GM19240 (cell line): ENCODE measurements at regions not wholly inside any gene's neighbourhood (a gene's known extent, or its start where the extent isn't known, plus 50 kb on each side); places are given as distances from the start of the nearest gene placed in this dataset.

ENCODE experiments used
- DNase-seq: peaks from one replicate; pipeline ENCODE4 v3.0.0; 2011; ENCODE audit warnings: low spot score; ENCODE audit not compliant: insufficient read length

DNA sequence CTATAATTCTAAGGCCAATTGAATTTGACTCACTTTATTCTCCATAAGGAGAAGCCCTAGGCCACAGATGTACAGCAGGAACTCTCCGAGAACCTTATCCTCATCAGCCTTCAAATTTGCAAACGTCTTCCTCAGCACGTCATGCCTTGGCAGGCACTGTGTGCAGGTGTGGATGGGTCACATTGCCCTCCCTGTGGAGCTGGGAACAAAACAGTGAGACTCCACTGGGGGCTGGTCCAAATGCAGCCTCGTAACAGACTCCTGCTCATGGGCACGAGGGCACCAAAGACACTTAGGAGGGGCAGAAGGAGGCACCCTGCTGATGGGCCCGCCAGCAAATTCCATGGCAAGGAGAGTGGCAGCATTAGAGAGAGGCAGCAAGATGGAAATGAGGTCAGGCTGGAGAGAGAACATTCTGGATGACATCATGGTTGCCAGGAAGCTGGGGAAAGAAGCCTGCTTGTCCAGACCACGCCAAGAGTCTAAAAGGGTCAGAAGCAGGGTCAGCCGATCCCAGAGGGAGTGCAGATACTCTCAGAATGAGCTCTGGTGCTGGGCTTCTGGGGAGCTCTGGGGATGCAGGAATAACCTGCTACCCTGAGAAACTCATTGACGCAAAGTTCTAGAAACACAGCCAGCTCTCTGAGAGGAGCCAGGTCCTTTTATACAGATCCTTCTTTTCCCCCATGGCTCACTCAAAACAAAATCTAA lies 242.2 kb downstream of the B3GLCT start:
- no peak for DNase-seq

DNA sequence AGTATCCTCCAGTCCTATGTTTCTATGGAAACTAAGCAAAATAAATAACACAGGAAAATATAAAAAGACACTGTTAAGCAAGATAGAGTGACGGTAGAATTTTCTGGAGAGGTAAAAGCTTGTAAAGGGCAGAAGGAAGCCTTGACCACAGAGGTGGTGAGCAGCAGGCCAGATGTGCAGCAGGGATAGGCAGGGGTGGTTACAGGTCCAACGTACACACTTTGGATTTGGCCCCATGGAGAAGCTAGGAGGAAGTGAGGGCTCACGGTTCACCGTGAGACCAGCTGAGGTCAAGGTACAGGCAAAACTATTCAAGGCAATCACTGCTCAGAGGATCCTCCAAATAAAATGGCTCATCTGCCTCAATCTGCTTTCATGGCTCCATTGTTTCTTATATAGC lies 242.8 kb downstream of the B3GLCT start:
- no peak for DNase-seq

DNA sequence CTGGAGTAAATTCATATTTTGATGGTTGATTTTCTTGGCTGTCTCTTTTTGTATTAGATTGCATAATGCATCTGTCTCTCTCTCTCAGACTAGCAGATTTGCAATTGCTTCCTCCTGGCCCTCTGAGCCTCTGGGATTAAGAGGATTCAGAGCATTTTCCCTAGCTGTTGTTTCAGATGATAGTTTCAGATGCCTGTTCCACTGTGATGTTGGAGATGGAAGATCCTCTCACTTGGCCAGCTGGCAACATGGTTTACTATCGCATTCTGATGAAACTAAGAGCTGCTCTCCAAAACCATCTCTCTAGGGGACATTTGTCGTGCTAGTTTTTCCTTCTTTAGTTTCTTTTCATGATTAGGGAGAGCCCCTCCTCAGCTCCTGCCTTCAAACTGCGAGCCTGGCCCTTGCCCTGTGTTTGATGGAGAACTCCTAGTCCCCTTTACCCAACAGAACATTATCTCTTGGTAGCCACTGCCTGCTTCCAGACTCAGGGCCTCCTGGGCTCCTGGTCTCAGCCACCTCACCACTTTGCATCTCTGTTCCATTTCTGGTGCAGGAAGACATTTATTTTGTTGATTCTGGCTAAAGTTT lies 244.6 kb downstream of the B3GLCT start:
- DNase-seq, result no peak

DNA sequence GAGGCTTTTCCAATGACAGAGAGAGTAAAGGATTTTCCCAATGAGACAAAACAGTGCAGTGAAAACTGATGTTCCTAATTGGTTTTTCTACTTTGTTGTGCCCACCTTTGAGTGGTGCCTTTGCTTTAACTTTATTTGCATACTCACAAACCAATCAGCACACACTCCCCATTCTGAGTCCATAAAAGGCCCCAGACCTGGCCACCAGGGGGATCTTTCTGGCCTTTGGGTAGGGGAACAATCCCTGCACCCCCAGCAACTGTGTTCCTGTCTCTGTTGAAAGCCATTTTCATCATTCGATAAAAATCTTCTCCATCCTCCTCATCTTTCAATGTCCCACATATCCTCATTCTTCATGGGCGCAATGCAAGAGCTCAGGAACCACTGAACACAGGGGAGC lies 252.8 kb downstream of the B3GLCT start:
- no peak for DNase-seq

DNA sequence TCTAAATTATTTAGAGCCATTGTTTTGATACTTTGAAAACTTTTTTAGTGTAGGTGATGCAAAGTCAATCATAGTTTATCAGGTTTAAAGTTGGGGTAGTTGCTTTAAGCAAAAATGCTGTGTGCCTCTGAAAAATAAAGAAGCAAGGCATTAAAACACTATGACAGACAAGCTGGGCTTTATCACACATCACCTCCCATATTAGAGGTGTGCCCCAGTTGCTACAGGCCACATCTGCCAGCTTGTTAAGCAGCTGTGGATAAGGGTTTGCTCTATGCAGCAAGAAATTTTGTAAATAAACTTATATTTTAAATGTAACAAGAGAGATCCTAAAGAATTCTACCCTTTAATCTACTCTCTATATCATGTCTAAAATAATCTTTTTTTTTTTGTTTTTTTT lies 255.8 kb downstream of the B3GLCT start:
- DNase-seq, result no peak

DNA sequence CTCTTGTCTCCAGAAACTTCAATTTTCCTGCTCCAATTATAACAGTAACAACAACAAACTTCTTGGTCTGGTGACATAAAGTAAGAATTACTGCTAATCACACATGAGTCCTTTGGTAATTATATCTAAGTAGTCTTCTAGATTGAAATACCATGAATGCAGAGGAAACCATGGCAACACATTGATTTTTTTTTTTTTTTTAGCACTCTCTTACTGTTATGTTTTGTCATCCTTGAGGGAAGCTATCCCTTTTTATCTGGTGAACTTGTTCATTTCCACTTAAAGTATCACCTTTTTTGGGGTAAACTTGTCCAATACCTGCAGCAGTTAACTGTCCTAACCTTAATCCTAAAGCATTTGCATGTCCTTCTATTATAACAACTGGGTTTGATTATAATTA lies 256.3 kb downstream of the B3GLCT start:
- DNase-seq, result no peak

DNA sequence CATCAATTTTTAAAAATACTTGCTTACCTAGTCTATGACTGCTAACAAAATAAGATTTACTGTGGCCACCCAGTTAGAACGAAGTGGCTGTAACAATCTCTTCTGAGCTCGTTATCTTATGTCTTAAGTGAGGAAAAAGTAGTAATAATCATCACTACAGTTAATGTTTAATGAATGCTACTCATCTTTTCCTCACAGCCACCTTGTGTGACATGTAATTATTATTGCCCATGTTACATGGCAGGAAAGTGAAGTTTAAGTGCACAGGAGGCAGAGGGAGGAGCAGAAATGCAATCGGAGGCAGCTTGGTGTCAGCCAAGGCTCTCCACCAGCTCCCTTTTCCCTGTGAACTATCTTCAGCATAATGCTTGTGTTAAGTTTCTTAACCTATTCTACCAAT lies 260.3 kb downstream of the B3GLCT start:
- no peak for DNase-seq

DNA sequence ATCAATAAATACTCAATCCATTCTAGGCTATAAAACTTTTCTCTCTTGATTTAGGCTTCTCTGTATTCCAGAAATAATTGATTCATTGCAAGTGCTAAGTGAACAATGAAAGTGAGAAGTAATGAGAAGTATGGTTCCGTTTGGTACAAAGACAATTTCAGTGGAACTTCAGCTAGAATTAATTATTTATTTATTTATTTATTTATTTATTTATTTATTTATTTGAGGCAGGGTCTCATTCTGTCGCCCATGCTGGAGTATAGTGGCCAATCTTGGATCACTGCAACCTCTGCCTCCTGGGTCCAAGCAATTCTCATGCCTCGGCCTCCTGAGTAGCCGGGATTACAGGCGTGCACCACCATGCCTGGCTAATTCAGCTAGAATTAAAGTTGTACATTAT lies 262.1 kb downstream of the B3GLCT start:
- DNase-seq, result no peak

DNA sequence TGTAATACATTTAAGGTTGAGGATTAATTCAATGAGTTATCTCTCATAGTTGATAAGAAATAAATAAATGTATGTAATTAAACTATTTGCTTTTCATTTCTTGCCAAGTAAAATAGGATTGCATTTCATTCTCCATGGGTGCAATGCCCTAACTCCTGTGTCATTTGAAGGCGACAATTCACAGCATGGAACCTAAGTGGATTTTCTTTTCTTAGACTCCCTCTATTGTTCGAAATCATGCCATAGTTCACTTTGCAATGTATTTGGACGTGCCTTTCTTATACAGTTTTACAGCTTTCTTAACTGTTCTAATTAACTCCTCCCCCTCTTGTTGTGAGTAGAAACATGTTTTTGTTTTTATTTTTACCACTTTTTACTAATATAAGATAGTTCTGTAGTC lies 263.0 kb downstream of the B3GLCT start:
- DNase-seq, result no peak

DNA sequence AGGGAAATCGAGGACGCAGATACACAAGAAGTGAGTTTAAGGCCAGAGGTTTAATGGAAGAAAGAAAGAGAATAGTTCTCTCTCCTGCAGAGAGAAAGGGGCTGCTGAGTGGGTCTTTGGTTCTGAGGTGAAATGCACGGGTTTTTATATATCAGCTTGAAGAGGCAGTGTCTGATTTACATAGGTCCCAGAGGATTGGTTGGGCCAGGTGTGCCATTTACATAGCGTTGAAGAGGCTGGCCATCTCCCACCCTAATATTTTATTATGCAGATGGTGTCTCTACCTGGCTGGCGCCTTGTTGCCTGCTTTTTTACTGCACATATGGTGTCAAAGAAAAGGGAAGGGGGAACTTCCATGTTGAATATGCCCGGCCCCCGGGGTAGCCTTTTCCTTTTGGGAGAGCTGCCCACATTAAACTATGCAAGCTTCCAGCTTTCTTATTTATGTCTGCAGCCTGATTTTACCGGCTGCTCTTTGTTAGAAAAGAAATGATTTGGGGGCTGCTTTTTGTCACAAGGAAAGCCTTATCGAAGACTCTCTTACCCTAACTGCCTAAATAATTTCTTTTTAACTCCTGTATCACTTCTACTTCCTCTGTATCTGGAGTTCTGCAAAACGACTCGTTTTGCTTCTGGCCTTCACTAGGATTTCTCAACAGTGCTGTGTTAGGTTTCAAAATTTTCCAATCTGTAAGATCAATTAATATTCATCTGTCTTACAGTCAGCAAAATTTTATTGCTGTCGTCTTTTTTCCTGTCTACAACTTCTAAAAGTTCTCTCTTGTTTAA lies 268.5 kb downstream of the B3GLCT start:
- no peak for DNase-seq

DNA sequence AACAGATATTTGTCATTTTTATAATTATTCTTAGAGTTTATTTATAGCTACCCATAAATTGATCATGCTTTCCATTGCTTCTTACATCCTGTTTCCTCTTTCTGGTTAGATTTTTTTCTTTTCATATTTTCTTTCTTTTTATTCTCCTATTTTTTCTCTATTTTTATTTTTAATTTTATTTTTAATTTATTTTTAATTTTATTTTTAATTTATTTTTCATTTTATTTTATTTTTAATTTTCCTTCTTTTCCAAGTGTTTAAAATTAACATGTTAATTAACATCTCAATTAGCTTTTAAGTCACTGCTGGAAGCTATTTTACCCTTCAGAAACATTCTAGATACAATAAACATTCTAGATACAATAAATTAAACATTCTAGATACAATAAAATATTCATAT lies 269.6 kb downstream of the B3GLCT start:
- DNase-seq, result no peak

DNA sequence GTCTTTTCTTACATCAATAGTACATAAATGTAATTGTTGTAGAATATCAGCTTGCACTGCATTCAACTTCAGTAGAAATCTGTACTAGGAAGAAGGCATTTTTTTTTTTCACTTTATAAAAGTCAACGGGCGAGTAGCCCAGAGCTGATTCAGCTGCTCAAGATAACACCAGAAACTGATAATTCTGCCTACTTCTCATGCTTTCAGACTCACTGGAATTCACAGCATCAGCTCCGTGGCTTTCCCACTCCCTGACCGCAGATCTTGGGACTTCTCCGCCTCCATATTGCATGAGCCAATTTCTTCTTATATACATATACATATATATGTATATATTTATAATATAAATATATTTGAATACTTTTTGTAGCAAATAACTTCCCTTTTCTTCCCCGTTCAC lies 263.1 kb upstream of the RXFP2 start:
- DNase-seq, result no peak

DNA sequence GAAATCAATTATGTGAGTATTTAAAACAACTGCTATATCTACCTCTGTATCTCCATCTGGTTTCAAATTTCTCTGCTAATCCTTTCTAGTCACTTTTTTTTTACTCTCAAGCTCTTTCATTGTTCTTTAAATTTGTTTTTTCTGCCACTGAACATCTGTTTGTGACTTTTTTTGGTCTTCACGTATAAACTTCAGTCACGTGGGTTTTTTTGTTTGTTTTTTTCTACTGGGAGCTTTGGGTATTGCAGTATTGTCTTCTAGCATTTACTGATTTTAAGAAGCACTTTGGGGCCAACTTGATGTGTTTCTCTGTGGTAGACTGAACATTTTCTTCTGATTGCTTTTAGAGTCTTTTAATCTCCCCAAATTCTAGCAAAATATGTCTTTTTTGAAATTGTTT lies 262.6 kb upstream of the RXFP2 start:
- no peak for DNase-seq

DNA sequence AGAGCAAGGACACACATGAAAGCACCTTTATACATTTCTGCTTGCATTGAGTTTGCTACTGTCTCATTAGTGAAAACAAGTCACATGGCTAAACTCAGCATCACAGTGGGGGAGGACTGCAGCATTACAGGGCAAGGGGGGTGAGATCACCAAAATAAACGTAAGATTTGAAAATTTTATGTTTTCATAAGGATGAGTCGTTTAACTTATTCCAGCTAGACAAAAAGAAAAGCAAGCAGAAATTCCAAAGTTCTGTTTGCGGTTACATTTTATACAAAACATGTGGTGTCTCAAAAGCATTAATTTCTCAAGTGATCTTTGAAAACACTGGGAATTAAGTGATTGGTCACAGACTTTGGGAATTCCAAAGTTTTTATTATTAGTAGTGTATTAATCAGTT lies 261.4 kb upstream of the RXFP2 start:
- no peak for DNase-seq

DNA sequence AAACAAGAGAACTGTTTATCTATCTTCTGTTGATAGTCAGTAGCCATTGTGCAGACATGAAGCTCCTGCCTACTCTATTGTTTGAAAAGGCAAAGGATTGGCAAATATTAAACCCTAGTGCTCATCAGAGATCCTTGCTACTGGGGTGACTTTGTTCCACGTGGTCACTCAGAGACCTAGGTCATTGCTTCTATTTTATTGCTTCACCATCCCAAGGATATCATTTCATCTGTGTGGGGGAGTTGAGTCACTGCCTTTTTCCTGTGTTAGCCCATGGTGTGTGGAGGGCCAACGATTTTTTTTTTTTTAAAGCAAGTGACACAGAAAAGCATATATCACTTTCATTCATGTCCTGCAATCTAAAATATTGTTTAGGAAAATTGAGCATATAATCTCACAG lies 254.1 kb upstream of the RXFP2 start:
- no peak for DNase-seq

DNA sequence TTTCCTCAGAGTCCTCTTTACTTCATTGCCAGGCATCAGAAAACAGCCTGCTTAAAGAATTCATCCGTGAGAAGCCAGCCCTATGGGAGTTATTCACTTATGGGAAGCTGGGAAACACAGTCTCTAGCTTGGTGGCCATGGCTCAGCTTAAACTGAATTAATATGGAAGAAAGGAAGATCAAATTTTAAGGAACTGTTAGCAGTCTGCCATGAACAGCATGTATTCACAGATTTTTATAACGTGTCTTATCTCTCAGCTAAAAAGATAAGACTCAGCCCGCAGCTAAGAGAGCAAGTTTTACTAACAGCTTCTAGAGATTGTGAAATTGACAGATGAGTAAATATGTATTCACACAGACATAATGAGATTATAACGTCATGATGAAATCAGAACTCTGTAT lies 253.7 kb upstream of the RXFP2 start:
- no peak for DNase-seq

DNA sequence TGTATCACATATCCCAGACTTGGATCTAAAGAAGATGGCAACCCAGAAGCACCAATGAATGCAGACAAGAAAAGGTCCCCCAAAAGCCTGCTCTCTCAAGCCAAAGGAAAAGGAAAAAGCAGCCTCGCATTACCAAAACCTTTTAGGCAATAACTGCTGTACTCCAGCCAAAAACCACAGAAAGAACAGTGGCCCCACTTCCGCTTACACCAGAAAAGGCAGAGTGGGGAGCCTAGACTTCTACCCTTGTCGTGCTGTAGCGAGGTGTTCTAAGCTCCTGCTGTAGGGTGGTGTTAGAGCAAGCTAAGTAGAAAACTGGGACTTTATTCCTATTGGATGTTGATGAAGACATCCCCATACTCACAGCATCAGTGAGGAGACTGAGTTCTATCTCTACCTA lies 244.0 kb upstream of the RXFP2 start:
- no peak for DNase-seq

DNA sequence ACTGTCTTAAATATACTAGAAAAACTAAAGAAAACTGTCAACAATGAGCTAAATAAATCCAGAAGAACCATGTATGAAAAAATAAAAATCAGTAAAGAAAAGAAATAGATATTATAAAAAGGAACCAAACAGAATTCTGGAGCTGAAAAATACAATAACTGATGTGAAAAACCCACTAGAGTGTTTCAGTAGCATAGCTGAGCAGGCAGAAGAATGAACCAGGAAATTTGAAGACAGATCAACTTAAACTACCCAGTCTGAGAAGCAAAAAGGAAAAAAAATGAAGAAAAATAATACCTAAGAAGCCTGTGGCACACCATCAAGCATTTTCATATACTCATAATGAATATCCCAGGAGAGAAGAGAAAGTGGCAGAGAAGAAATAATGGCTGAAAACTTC lies 240.1 kb upstream of the RXFP2 start:
- DNase-seq, result no peak

DNA sequence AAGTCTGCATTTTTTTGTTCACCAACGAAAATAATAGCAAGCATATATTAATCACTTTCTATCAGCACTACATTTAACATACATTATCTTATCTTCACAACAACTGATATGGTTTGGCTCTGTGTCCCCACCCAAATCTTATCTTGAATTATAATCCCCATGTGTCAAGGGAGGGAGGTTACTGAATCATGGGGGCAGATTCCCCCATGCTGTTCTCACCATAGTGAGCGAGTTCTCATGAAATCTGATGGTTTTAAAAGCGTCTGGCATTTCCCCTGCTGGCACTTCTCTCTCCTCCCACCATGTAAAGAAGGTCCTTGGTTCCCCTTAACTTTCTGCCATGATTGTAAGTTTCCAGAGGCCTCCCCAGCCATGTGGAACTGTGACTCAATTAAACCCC lies 235.7 kb upstream of the RXFP2 start:
- DNase-seq, result no peak

DNA sequence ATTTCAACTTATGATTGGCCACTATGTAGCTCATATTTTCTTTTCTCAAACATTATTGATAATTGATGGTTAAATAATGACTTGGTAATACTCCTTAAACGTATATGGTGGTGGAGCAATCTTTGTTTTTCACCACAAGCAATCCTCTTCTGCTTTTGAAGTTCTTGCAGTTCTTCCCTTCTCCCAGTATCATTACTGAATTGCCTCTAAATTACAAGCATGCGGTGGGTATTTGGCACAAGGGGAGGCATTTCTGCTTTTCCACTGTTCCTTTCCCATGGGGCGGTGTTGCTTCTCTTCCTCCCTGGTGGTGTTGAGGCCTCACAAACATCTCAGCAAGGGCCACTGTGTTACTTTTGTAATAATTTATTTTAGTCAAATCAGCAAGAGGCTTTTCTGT lies 234.4 kb upstream of the RXFP2 start:
- no peak for DNase-seq

DNA sequence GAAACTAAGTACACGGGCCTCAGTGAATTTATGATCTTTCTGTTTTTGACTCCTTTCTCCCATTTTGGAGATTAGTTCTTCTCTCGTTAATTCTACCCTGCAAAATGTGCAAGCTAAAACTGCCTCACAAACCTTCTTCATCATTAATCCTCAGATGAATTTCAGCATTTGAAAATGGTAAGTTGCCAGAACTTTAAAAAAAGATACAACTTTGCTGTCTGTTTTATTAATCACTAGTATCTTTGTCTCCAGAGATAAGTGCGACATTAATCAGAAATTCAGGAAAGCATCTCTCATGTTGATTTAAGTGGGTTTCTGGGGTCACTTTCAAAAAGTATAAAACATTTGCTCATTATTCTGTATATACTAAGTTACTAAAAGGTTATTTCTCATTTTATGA lies 227.0 kb upstream of the RXFP2 start:
- DNase-seq, result no peak

DNA sequence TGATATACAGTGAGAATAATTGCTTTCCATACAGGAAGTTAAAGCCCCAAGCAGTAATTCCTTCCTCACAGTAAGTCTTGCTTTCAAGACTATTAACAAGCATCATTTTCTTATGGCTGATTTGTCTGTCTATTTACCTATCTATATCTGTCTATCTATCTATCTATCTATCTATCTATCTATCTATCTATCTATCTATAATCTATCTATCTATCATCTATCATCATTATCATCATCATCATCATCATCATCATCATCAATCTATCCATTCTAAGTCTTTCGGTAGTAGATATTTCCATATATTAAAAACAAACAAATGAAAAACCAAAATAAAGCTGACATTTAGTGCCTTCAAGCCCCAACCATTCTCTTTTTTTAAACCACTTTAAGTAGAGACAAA lies 224.4 kb upstream of the RXFP2 start:
- DNase-seq, result no peak

DNA sequence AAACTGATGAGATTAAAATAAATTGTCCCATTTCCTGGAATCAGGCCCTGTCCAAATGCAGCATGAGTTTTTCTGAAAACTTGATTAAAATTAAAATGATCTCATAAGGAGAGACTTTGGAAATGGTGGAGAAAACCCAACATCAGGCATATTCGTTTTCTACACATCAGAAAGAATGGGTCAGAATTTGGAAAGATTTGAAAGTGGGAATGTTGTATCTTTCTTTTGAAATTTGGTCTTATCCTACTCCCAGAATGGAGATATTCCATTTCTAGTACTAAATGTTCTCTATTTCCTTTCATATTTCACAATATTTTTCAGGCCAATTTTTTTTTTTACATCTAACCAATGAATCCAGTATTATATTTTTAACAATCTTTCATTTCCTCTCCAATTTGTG lies 223.9 kb upstream of the RXFP2 start:
- no peak for DNase-seq
